ENCODE measurements at regions not wholly inside any gene's neighbourhood (a gene's known extent, or its start where the extent isn't known, plus 50 kb on each side); places are given as distances from the start of the nearest gene placed in this dataset.
"Not testable (repeated sequence)": the region's sequence is repeated elsewhere in the genome, so short reads cannot be mapped to it uniquely, and the experiment has no call there.

DNA sequence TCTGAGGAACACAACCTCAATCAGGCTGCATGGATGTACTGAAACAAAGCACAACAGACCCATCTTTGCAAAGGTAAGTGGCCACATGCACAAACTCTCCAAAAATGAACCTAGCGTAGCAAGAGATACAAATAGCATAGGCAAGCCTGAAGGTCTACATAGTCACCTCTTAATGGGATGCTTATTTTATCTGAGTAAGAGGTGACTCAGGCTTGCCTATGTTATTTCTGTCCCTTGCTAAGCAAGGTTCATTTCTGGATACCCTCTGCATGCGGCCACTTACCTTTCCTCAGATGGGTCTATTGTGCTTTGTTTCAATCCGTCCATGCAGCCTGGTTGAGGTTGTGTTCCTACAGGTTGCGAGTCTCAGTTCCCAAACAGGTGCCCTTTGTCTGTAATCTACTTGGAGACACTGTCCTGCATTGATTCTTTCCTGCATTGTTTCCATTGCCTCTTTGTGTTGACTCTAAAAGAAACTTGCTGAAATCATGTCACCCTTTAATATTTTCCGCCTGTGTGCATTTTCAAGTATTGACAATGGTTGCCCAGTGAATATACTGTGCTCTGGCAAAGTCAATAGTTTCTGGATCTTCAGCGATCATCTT, 291.8 kb upstream of the LYZL1 start:
- no peaks in the 10 kb centered on the region for H3K4me1 Mint-ChIP-seq (ENCODE audit: low read depth)
- DNase-seq (ENCODE audit: low spot score): no peak
- no peaks in the 10 kb centered on the region for H3K27me3 Mint-ChIP-seq (ENCODE audit: low read depth)
- no peaks in the 10 kb centered on the region for H3K9me3 Mint-ChIP-seq
- no peaks in the 10 kb centered on the region for H3K36me3 Mint-ChIP-seq (ENCODE audit: low read depth)
- no peak overlapping the region for H3K4me3 Mint-ChIP-seq
- no peak overlapping the region for H3K27ac Mint-ChIP-seq

GRCh38 chr10:28997734-28998133, 291.1 kb upstream of the LYZL1 start:
- Mint-ChIP-seq H3K4me3 (no peak overlapping the region), H3K36me3 (ENCODE audit: low read depth) (no peaks in the 10 kb centered on the region), H3K4me1 (ENCODE audit: low read depth) (no peaks in the 10 kb centered on the region), H3K9me3 (no peaks in the 10 kb centered on the region), H3K27me3 (ENCODE audit: low read depth) (no peaks in the 10 kb centered on the region), H3K27ac (no peak overlapping the region)
- no peak for DNase-seq (ENCODE audit: low spot score)

DNA sequence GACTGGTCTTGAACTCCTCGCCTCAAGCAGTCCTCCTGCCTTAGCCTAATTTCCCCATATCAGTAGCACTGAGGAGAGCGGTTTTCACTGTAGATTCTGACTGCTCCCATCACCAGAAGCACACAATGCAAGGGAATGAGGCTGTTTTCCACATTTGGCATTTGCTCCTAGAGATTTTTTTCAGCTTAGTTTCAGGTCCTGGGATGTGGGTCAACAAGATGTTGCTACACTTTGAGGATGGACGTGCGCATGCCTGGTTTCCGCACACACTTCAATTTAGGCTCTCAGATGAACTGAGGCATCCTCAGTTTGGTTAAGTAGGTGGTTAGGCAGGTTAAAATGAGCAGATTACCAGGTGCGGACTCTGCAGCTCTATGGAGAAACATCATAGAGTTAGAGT, 287.1 kb upstream of the LYZL1 start:
- Mint-ChIP-seq H3K4me1 (ENCODE audit: low read depth) (no peaks in the 10 kb centered on the region), H3K9me3 (no peaks in the 10 kb centered on the region), H3K4me3 (no peak overlapping the region)

GRCh38 chr10:29003014-29003413, 285.9 kb upstream of the LYZL1 start:
- not testable (repeated sequence) for H3K36me3 Mint-ChIP-seq (ENCODE audit: low read depth); H3K27ac Mint-ChIP-seq; H3K4me3 Mint-ChIP-seq; H3K9me3 Mint-ChIP-seq; DNase-seq (ENCODE audit: low spot score); H3K27me3 Mint-ChIP-seq (ENCODE audit: low read depth); H3K4me1 Mint-ChIP-seq (ENCODE audit: low read depth)

More for the DNA sequence above, 287.1 kb upstream of the LYZL1 start:
- H3K36me3 Mint-ChIP-seq (ENCODE audit: low read depth): no peaks in the 10 kb centered on the region
- no peak for DNase-seq (ENCODE audit: low spot score)
- H3K27ac Mint-ChIP-seq: no peak overlapping the region
- H3K27me3 Mint-ChIP-seq (ENCODE audit: low read depth): no peaks in the 10 kb centered on the region

GRCh38 chr10:29005988-29006387, 282.9 kb upstream of the LYZL1 start:
- H3K4me3 Mint-ChIP-seq: no peak overlapping the region
- H3K4me1 Mint-ChIP-seq (ENCODE audit: low read depth): no peaks in the 10 kb centered on the region
- no peaks in the 10 kb centered on the region for H3K27me3 Mint-ChIP-seq (ENCODE audit: low read depth)
- no peak overlapping the region for H3K27ac Mint-ChIP-seq
- no peak for DNase-seq (ENCODE audit: low spot score)
- H3K36me3 Mint-ChIP-seq (ENCODE audit: low read depth): no peaks in the 10 kb centered on the region
- H3K9me3 Mint-ChIP-seq: no peaks in the 10 kb centered on the region

DNA sequence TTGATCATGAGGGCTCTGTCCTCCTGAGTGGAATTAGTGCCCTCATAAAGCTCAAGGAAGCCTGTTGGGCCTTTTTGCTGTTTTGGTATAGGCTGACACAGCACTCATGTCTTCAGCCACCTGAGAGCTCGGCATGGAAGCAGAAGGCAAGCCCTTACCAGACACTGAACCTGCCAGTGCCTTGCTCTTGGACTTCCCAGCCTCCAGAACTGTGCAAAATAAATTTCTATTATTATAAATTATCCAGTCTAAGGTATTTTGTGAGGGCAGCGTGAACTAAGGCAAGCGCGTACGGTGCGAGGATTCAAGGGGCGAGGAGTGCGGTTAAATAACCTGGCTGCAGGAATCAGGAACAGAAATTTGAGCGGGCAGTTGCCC, 281.5 kb upstream of the LYZL1 start:
- no peak overlapping the region for H3K4me3 Mint-ChIP-seq
- no peak overlapping the region for H3K27ac Mint-ChIP-seq
- no peaks in the 10 kb centered on the region for H3K9me3 Mint-ChIP-seq
- no peaks in the 10 kb centered on the region for H3K27me3 Mint-ChIP-seq (ENCODE audit: low read depth)
- no peak for DNase-seq (ENCODE audit: low spot score)
- H3K4me1 Mint-ChIP-seq (ENCODE audit: low read depth): no peaks in the 10 kb centered on the region
- no peaks in the 10 kb centered on the region for H3K36me3 Mint-ChIP-seq (ENCODE audit: low read depth)

DNA sequence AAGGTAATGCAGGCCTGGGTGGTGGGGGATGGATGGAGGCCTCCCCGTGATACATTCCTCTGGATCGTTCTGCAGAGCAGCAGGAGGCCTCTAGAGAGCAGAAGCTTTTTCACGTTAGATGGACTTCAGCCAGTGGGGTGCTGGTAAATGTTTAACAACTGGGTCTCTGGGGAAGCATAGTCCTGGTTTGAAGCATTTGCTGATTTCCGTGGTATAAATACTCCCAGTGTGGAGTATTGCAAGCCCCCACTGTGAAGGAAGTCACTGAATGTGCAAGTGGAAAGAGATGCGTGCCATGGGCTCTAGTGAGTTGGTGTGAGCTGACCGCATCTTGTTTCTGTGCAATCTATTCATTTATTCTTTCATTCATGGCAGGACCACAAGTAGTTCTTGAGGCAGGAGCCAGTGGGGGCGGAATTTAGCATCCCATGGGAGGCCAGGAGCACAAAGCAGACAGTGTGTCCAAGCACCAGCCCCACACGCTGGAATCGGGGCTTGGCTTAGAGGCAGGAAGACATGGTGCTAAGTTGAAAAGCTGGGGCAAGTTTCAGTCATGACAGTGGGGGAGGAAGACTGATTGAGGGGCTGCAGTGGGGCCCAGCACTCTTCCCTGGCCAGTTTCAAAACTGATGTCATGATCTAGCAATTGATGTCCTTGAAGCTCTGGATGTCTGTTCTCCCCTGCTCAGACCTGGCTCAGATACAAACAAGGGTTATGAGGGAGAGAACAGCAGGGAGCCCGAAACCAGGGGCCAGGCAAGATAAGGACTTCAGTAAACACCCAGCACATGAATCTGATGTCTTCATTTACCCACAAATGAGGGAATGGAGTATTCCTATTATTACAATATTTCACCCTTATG, 280.9 kb upstream of the LYZL1 start:
- no peak for DNase-seq (ENCODE audit: low spot score)
- Mint-ChIP-seq H3K4me1 (ENCODE audit: low read depth) (no peaks in the 10 kb centered on the region), H3K9me3 (no peaks in the 10 kb centered on the region), H3K36me3 (ENCODE audit: low read depth) (no peaks in the 10 kb centered on the region), H3K4me3 (no peak overlapping the region), H3K27me3 (ENCODE audit: low read depth) (no peaks in the 10 kb centered on the region), H3K27ac (no peak overlapping the region)

GRCh38 chr10:29009464-29009863, 279.4 kb upstream of the LYZL1 start:
- no peak for DNase-seq (ENCODE audit: low spot score)

DNA sequence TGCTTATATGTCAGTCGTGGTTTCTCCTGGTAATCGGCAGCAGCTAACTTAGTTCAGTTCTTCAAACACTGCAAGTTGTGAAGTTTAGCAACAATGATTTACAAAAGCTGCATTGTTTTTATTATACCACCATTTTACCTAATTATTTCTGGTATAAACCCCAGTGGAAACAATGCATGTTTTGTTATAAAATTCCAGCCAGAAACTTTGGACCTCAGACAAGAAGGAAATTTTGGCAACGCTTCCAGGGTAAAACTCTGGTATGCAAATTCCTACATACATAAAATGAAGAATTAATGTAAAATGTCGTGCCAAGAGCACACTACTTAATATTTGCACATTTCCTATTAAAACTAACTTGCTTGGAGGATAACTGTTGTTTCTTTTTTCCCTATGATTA, 277.4 kb upstream of the LYZL1 start:
- H3K9me3 Mint-ChIP-seq: no peaks in the 10 kb centered on the region

More at GRCh38 chr10:29009464-29009863, 279.4 kb upstream of the LYZL1 start:
- Mint-ChIP-seq H3K36me3 (ENCODE audit: low read depth) (no peaks in the 10 kb centered on the region), H3K9me3 (no peaks in the 10 kb centered on the region), H3K4me3 (no peak overlapping the region), H3K27me3 (ENCODE audit: low read depth) (no peaks in the 10 kb centered on the region), H3K27ac (no peak overlapping the region), H3K4me1 (ENCODE audit: low read depth) (no peaks in the 10 kb centered on the region)

DNA sequence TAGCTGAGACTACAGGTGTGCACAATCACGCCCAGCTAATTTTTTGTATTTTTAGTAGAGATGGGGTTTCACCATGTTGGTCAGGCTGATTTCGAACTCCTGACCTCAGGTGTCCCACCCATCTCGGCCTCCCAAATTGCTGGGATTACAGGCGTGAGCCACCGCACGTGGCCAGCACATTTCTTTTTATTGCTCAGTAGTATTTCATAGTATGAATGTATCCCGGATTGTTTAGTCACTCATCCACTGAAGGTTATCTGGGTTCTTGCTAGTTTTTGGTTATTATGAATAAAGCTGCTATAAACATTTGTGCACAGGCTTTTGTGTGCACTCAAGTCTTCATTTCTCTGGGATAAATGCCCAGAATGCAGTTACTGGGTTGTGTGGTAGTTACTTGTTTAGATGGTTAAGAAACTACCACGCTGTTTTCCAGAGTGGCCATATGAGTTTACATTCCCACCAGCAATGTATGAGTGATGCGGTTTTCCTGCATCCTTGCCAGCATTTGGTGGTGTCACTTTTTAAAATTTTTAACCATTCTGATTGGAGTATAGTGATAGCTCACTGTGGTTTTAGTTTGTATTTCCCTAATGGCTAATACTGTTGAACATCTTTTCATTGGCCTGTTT, 275.8 kb upstream of the LYZL1 start:
- no peaks in the 10 kb centered on the region for H3K27me3 Mint-ChIP-seq (ENCODE audit: low read depth)
- no peaks in the 10 kb centered on the region for H3K36me3 Mint-ChIP-seq (ENCODE audit: low read depth)
- no peaks in the 10 kb centered on the region for H3K4me1 Mint-ChIP-seq (ENCODE audit: low read depth)
- no peak for DNase-seq (ENCODE audit: low spot score)
- no peaks in the 10 kb centered on the region for H3K9me3 Mint-ChIP-seq
- H3K4me3 Mint-ChIP-seq: no peak overlapping the region
- H3K27ac Mint-ChIP-seq: no peak overlapping the region

More for the DNA sequence above, 277.4 kb upstream of the LYZL1 start:
- Mint-ChIP-seq H3K27ac (no peak overlapping the region), H3K36me3 (ENCODE audit: low read depth) (no peaks in the 10 kb centered on the region), H3K4me1 (ENCODE audit: low read depth) (no peaks in the 10 kb centered on the region), H3K4me3 (no peak overlapping the region), H3K27me3 (ENCODE audit: low read depth) (no peaks in the 10 kb centered on the region)
- no peak for DNase-seq (ENCODE audit: low spot score)

GRCh38 chr10:29021591-29021990, 267.3 kb upstream of the LYZL1 start:
- no peak for DNase-seq (ENCODE audit: low spot score)
- Mint-ChIP-seq H3K9me3 (no peaks in the 10 kb centered on the region), H3K27me3 (ENCODE audit: low read depth) (no peaks in the 10 kb centered on the region), H3K4me1 (ENCODE audit: low read depth) (no peaks in the 10 kb centered on the region), H3K36me3 (ENCODE audit: low read depth) (no peaks in the 10 kb centered on the region), H3K27ac (no peak overlapping the region), H3K4me3 (no peak overlapping the region)

- Mint-ChIP-seq H3K9me3 (no peaks in the 10 kb centered on the region), H3K27me3 (ENCODE audit: low read depth) (no peaks in the 10 kb centered on the region), H3K27ac (no peak overlapping the region), H3K4me3 (no peak overlapping the region), H3K36me3 (ENCODE audit: low read depth) (no peaks in the 10 kb centered on the region), H3K4me1 (ENCODE audit: low read depth) (no peaks in the 10 kb centered on the region)
- no peak for DNase-seq (ENCODE audit: low spot score)
Observed at GRCh38 chr10:29022513-29022912, 266.4 kb upstream of the LYZL1 start.

GRCh38 chr10:29023678-29024077, 265.2 kb upstream of the LYZL1 start:
- H3K4me3 Mint-ChIP-seq: no peak overlapping the region
- no peaks in the 10 kb centered on the region for H3K27me3 Mint-ChIP-seq (ENCODE audit: low read depth)
- no peak for DNase-seq (ENCODE audit: low spot score)
- no peaks in the 10 kb centered on the region for H3K4me1 Mint-ChIP-seq (ENCODE audit: low read depth)
- H3K9me3 Mint-ChIP-seq: no peaks in the 10 kb centered on the region
- H3K27ac Mint-ChIP-seq: no peak overlapping the region
- H3K36me3 Mint-ChIP-seq (ENCODE audit: low read depth): no peaks in the 10 kb centered on the region

- Mint-ChIP-seq H3K27me3 (ENCODE audit: low read depth) (no peaks in the 10 kb centered on the region), H3K27ac (no peak overlapping the region), H3K36me3 (ENCODE audit: low read depth) (no peaks in the 10 kb centered on the region), H3K9me3 (no peaks in the 10 kb centered on the region), H3K4me1 (ENCODE audit: low read depth) (no peaks in the 10 kb centered on the region), H3K4me3 (no peak overlapping the region)
- DNase-seq (ENCODE audit: low spot score): no peak
Observed at GRCh38 chr10:29026065-29026797, 262.6 kb upstream of the LYZL1 start.

All from T-helper 2 cell treated with Interferon-gamma antibody and Interleukin-4, amounts not matched to agents 5 μg/mL and 100 μg/mL, for 36 hours (primary cell).